Choroid plexus epithelial cell (primary cell): ENCODE measurements at regions not wholly inside any gene's neighbourhood (a gene's known extent, or its start where the extent isn't known, plus 50 kb on each side); places are given as distances from the start of the nearest gene placed in this dataset.

ENCODE experiments used
- DNase-seq: peaks from one replicate; pipeline ENCODE4 v3.0.0-alpha.2; 2010; ENCODE audit warnings: low read depth
- H3K4me3 ChIP-seq: 2 replicates; pipeline ENCODE4 v1.5.1; 2011; ENCODE audit warnings: low read depth, mild to moderate bottlenecking, control low read depth, low read length, moderate library complexity
- TF ChIP-seq, protein P1 (sequence below): conservative IDR thresholded peaks from 2 replicates; pipeline ENCODE4 v1.5.1; 2011; ENCODE audit warnings: low read depth, mild to moderate bottlenecking, control low read depth, inconsistent platforms, low read length, moderate library complexity

GRCh38 chr5:18744441-18744840, 1110.2 kb downstream of the TAF11L14 start:
- TF ChIP-seq, protein P1, sequence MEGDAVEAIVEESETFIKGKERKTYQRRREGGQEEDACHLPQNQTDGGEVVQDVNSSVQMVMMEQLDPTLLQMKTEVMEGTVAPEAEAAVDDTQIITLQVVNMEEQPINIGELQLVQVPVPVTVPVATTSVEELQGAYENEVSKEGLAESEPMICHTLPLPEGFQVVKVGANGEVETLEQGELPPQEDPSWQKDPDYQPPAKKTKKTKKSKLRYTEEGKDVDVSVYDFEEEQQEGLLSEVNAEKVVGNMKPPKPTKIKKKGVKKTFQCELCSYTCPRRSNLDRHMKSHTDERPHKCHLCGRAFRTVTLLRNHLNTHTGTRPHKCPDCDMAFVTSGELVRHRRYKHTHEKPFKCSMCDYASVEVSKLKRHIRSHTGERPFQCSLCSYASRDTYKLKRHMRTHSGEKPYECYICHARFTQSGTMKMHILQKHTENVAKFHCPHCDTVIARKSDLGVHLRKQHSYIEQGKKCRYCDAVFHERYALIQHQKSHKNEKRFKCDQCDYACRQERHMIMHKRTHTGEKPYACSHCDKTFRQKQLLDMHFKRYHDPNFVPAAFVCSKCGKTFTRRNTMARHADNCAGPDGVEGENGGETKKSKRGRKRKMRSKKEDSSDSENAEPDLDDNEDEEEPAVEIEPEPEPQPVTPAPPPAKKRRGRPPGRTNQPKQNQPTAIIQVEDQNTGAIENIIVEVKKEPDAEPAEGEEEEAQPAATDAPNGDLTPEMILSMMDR, result no peak
- DNase-seq, result no peak
- H3K4me3 ChIP-seq, result no peak overlapping the region

DNA sequence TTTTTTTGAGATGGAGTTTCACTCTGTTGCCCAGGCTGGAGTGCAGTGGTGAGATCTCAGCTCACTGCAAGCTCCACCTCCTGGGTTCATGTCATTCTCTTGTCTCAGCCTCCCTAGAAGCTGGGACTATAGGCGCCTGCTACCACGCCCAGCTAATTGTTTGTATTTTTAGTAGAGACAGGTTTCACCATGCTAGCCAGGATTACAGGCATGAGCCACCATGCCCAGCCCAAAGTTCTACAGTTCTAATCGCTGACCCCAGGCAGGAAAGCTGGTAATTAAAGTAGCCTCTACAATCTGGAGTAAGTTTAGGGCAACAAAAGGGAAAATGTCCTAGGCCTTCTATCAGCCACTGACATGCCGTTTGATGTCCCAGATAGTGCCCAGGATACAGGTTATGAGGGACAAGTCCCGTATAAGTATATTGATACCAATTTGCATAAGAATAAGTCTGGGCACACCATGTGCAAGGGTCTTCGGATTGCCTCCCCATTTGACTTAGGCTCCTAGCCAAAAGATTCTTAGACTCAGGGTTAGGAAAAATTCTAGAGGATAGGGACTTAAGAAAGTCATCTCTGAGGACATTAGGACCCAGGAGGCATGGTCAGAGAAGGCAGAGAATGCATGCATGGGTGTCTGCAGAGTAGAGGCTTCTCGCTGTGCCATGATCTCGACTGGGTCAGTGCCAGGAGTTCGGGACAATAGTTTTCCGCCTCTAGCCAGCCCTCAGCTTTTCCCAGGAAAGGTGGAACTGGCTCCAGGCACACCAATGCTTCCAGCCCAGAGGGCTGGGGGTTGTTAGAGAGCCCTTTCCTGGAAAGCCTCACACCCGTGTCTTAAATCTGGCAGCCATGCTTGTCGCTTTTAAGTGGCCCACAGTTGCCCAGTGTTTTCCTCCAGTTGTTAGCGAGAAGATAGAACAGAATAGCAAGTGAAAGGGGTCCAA, 1111.1 kb downstream of the TAF11L14 start:
- H3K4me3 ChIP-seq, result peak overlapping the region; percentile 29
- TF ChIP-seq, protein P1, result no peak
- DNase-seq, result no peak

- DNase-seq, result peak; percentile 4
- H3K4me3 ChIP-seq, result peak overlapping the region; percentile 29
- TF ChIP-seq, protein P1, result no peak
Measured at GRCh38 chr5:18745988-18746615, 1111.8 kb downstream of the TAF11L14 start.

- TF ChIP-seq, protein P1, result no peak
- H3K4me3 ChIP-seq, result no peak overlapping the region
- no peak for DNase-seq
Measured at GRCh38 chr5:18749763-18750162, 1115.5 kb downstream of the TAF11L14 start.

DNA sequence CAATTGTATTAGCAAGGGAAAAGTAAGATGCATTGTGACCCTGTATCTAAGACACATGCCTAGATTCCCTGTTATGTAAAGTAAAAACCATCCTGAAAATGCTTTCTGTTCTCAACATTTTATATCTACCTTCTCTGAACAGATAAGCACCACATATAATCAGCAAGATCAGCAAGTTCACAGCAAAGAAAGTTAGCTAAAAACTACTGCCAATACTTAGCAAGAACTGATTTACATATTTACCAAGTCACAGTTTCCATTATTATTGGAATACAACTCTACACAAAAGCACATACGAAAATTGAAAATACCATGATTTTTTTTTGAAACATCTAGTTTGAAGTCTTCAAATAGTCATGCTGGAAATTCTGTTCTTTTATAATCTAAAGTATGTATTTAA, 1118.1 kb downstream of the TAF11L14 start:
- no peak overlapping the region for H3K4me3 ChIP-seq
- TF ChIP-seq, protein P1, result no peak

GRCh38 chr5:18754201-18754600, 1119.9 kb downstream of the TAF11L14 start:
- H3K4me3 ChIP-seq, result no peak overlapping the region
- TF ChIP-seq, protein P1, result no peak
- no peak for DNase-seq

More for the DNA sequence above, 1118.1 kb downstream of the TAF11L14 start:
- no peak for DNase-seq
